Activated CD4-positive, alpha-beta T cell treated with anti-CD3 and anti-CD28 coated beads for 36 hours (primary cell): ENCODE measurements at regions not wholly inside any gene's neighbourhood (a gene's known extent, or its start where the extent isn't known, plus 50 kb on each side); places are given as distances from the start of the nearest gene placed in this dataset.

ENCODE experiments used
- ATAC-seq: fragments of 200-7000 bp; cut with Tn5 transposase; one replicate; pipeline ENCODE4 v1.10.0; 2021; ENCODE audit warnings: mild to moderate bottlenecking, moderate library complexity
- CTCF ChIA-PET: fragments of 350-600 bp; sonication (Branson Sonifier 250); formaldehyde crosslinking; loops from one replicate; lab custom pipeline; 2021; ENCODE audit warnings: antibody characterized with exemption; lab: Charles Lee
- POLR2A ChIA-PET: fragments of 350-600 bp; sonication (Branson Sonifier 250); formaldehyde crosslinking; loops from one replicate; lab custom pipeline; 2021; ENCODE audit warnings: antibody characterized with exemption, inconsistent platforms; lab: Charles Lee
- DNase-seq: peaks from one replicate; pipeline ENCODE4 v3.0.0-alpha.2; 2020
- H3K27ac Mint-ChIP-seq: one replicate; pipeline ENCODE4 v1.8.0; 2021; ENCODE audit warnings: mixed read lengths
- H3K27me3 Mint-ChIP-seq: one replicate; pipeline ENCODE4 v1.8.0; 2021; ENCODE audit warnings: mixed read lengths
- H3K36me3 Mint-ChIP-seq: one replicate; pipeline ENCODE4 v1.8.0; 2021; ENCODE audit warnings: low read depth, mixed read lengths
- H3K4me1 Mint-ChIP-seq: one replicate; pipeline ENCODE4 v1.8.0; 2021; ENCODE audit warnings: mixed read lengths
- H3K4me3 Mint-ChIP-seq: one replicate; pipeline ENCODE4 v1.8.0; 2021; ENCODE audit warnings: mild to moderate bottlenecking, moderate library complexity, mixed read lengths
- H3K9me3 Mint-ChIP-seq: one replicate; pipeline ENCODE4 v1.8.0; 2021; ENCODE audit warnings: low read depth, mixed read lengths
- intact Hi-C, 2 experiments: fragments of 100-400 bp; cut with DNase I in 1 of 2; cut with micrococcal nuclease in 1 of 2; formaldehyde crosslinking; loops; one replicate each; pipeline versions ENCODE4 v1.14.2 to v1.15.1; 2022 to 2024; cut with DNase I, micrococcal nuclease

DNA sequence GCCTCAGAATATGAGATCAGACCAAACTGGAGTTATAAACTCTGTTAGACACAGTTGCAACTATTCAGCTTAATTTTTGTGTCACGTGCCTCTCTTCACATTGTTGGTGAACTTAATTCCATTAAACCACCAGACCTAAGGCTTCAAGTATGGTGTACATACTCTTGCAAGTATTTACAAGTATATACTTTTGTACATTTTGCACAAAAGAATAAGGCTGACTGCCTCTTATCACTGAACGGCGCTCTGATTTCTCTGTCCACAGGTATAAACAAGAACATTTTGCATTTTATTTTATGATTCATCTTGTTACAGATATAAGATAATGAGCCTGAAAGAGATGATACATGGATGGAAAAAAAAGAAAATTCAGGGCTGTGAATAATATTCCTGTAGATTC lies 269.7 kb upstream of the ACVR2A start:
- intact Hi-C loops = no loop called here
- H3K4me3 Mint-ChIP-seq = no peak overlapping the region
- no peaks in the 10 kb centered on the region for H3K27me3 Mint-ChIP-seq
- peaks cover 6% of the 10 kb centered on the region for H3K9me3 Mint-ChIP-seq
- ATAC-seq = no peak
- no peak for DNase-seq
- ChIA-PET POLR2A (no interaction called here), CTCF (interaction anchor here (1.4 kb wide), 1 partner anchor 13 kb away, joined by 4 read pairs; no protein-coding TSS in a partner anchor)
- H3K36me3 Mint-ChIP-seq = no peaks in the 10 kb centered on the region
- H3K4me1 Mint-ChIP-seq = no peaks in the 10 kb centered on the region
- no peak overlapping the region for H3K27ac Mint-ChIP-seq

DNA sequence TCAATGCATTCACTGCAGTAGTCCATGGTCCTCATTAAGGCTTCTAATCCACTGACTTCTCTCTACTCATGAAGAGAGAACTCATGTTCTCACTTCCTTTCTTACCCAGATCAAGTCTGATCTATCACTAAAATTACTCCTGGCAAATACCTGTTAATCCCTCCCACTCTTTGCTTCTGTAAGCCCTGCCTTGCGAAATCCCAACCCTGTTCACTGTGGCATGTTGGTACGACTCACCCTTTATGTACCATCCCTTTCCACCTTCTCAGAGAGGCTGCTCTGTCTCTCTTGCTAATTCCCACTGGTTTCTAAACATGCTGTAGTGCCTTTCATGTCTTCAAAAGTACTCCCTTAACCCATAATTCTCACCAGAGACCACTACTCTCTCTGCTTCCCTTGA lies 272.2 kb upstream of the ACVR2A start:
- Mint-ChIP-seq H3K27me3 (no peaks in the 10 kb centered on the region), H3K27ac (no peak overlapping the region), H3K4me1 (no peaks in the 10 kb centered on the region), H3K9me3 (peaks cover 6% of the 10 kb centered on the region), H3K4me3 (no peak overlapping the region), H3K36me3 (no peaks in the 10 kb centered on the region)
- intact Hi-C loops = loop anchor here in 1 of 2 experiments (1.0 kb wide), 1 partner anchor 37 kb away; no protein-coding TSS in a partner anchor
- ATAC-seq (no peak), DNase-seq (no peak)
- POLR2A ChIA-PET = no interaction called here
- CTCF ChIA-PET = no interaction called here

- H3K27ac Mint-ChIP-seq = no peak overlapping the region
- DNase-seq (no peak), ATAC-seq (no peak)
- peaks cover 6% of the 10 kb centered on the region for H3K9me3 Mint-ChIP-seq
- no peaks in the 10 kb centered on the region for H3K27me3 Mint-ChIP-seq
- H3K4me3 Mint-ChIP-seq = no peak overlapping the region
- ChIA-PET CTCF (no interaction called here), POLR2A (no interaction called here)
- intact Hi-C loops = no loop called here
- no peaks in the 10 kb centered on the region for H3K4me1 Mint-ChIP-seq
- H3K36me3 Mint-ChIP-seq = no peaks in the 10 kb centered on the region
Measured at GRCh38 chr2:147569426-147569825, 275.4 kb upstream of the ACVR2A start.

DNA sequence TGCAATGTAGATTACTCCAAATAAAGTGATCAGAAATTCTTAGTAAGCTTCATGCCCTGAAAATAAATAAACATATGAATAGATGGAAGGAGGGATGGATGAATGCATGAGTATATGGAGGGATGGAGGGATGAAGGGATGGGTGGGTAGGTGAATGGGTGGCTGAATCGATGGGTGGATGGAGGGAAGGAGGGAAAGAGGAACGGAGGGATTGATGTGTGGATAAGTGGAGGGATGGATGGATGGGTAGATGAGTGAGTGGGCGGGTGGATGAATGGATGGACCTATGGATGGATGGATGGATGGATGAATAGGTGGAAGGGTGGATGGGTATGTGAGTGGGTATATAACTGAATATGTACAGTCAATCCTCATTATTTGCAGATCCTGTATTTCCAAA lies 276.7 kb upstream of the ACVR2A start:
- H3K4me3 Mint-ChIP-seq = no peak overlapping the region
- ChIA-PET CTCF (no interaction called here), POLR2A (no interaction called here)
- H3K9me3 Mint-ChIP-seq = peaks cover 6% of the 10 kb centered on the region
- no peaks in the 10 kb centered on the region for H3K4me1 Mint-ChIP-seq
- no peak overlapping the region for H3K27ac Mint-ChIP-seq
- H3K36me3 Mint-ChIP-seq = no peaks in the 10 kb centered on the region
- DNase-seq (no peak), ATAC-seq (no peak)
- H3K27me3 Mint-ChIP-seq = no peaks in the 10 kb centered on the region
- intact Hi-C loops = no loop called here

DNA sequence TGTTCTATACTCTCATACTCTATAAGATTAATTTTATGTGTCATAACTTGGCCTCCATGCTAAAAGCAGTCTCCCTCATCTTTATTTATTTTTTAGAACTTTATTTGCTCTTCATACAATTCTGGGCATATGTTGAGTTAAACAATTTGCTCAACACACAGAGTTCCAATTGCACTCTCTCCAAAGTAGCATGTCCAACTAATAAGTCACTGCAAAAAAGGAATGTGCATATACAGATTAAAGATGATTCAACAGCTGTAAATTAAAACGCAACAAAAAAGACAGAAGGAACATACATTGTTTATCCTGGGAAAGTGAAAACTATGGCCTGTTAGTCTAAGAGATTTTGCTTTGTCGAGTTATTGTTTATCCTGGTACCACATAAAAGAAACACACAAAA lies 277.7 kb upstream of the ACVR2A start:
- H3K4me1 Mint-ChIP-seq = no peaks in the 10 kb centered on the region

DNA sequence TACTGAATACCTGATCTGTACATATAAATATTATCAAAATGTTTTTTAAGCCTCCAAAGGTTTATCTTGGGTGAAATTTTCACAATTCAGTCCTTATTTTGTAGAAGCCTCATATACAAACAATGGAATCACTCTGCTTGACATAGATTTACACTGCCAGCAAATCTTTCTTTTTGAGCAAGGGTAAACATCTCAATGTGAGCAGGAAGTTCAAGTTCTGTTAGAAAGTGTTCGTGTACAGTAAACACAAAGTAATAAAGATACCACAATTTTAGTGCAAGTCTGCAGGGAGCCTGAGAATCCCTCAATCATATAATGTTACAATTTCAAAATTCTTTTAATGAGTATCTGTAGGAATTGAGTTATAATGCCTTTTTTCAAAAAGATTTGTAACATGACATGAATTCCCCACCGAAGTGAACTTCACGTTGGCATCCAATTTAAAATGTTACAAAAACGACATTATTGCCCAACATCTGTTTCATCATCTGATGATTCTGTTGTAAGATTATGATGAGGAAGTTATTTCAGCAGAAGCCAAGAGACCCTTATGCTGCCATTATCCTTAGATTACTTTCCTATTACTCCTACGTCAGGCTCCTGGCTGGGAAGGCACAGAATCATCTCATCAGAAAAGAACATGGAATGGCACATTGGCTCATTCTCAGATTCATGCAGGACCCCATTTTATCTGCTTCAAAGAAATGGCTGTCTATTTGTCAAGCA lies 283.9 kb upstream of the ACVR2A start:
- H3K27me3 Mint-ChIP-seq = no peaks in the 10 kb centered on the region

More for the DNA sequence above, 277.7 kb upstream of the ACVR2A start:
- ChIA-PET CTCF (no interaction called here), POLR2A (no interaction called here)
- Mint-ChIP-seq H3K4me3 (no peak overlapping the region), H3K9me3 (peaks cover 6% of the 10 kb centered on the region), H3K36me3 (no peaks in the 10 kb centered on the region), H3K27me3 (no peaks in the 10 kb centered on the region), H3K27ac (no peak overlapping the region)
- intact Hi-C loops = no loop called here
- DNase-seq (no peak), ATAC-seq (no peak)

GRCh38 chr2:147559070-147559725 lies 285.6 kb upstream of the ACVR2A start:
- Mint-ChIP-seq H3K4me1 (no peaks in the 10 kb centered on the region), H3K36me3 (no peaks in the 10 kb centered on the region), H3K27me3 (no peaks in the 10 kb centered on the region), H3K27ac (no peak overlapping the region), H3K9me3 (no peaks in the 10 kb centered on the region), H3K4me3 (no peak overlapping the region)
- ChIA-PET POLR2A (interaction anchor here (0.7 kb wide), 1 partner anchor 176 kb away, joined by 3 read pairs; no protein-coding TSS in a partner anchor), CTCF (interaction anchor here (0.9 kb wide), 1 partner anchor 9 kb away, joined by 5 read pairs; no protein-coding TSS in a partner anchor)
- no peak for DNase-seq
- no peak for ATAC-seq
- intact Hi-C loops = no loop called here

More for the DNA sequence above, 283.9 kb upstream of the ACVR2A start:
- intact Hi-C loops = no loop called here
- no peaks in the 10 kb centered on the region for H3K4me1 Mint-ChIP-seq
- H3K9me3 Mint-ChIP-seq = no peaks in the 10 kb centered on the region
- DNase-seq (no peak), ATAC-seq (no peak)
- no peak overlapping the region for H3K4me3 Mint-ChIP-seq
- no peaks in the 10 kb centered on the region for H3K36me3 Mint-ChIP-seq
- no peak overlapping the region for H3K27ac Mint-ChIP-seq
- ChIA-PET POLR2A (no interaction called here), CTCF (no interaction called here)

DNA sequence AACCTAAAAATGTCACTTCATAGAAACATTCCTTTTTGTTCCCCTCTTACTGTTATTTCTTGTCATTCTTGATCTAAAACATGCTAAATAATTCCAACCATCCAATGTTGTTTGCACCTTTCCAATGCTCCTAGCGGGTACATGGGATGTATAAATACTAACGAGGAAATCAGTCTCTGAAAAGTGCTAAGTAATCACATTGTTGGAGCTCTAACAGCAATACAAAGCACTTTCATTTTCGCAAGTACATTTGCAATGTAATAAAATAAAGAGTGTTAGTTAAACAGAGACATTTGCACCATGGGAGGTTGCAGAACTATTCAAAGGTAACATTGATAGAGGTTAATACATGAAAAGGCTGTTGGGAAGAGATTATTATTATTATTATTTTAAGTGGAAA lies 286.2 kb upstream of the ACVR2A start:
- Mint-ChIP-seq H3K27ac (no peak overlapping the region), H3K9me3 (no peaks in the 10 kb centered on the region), H3K27me3 (no peaks in the 10 kb centered on the region), H3K4me1 (no peaks in the 10 kb centered on the region), H3K4me3 (no peak overlapping the region), H3K36me3 (no peaks in the 10 kb centered on the region)
- ATAC-seq (no peak), DNase-seq (no peak)
- ChIA-PET POLR2A (no interaction called here), CTCF (no interaction called here)
- intact Hi-C loops = no loop called here

GRCh38 chr2:147554521-147555107 lies 290.2 kb upstream of the ACVR2A start:
- no peaks in the 10 kb centered on the region for H3K27me3 Mint-ChIP-seq
- H3K4me3 Mint-ChIP-seq = no peak overlapping the region
- no peaks in the 10 kb centered on the region for H3K9me3 Mint-ChIP-seq
- ChIA-PET POLR2A (no interaction called here), CTCF (no interaction called here)
- no peaks in the 10 kb centered on the region for H3K36me3 Mint-ChIP-seq
- H3K27ac Mint-ChIP-seq = no peak overlapping the region
- no peaks in the 10 kb centered on the region for H3K4me1 Mint-ChIP-seq
- intact Hi-C loops = no loop called here
- no peak for DNase-seq
- no peak for ATAC-seq

- no peaks in the 10 kb centered on the region for H3K27me3 Mint-ChIP-seq
- H3K4me3 Mint-ChIP-seq = no peak overlapping the region
- H3K9me3 Mint-ChIP-seq = no peaks in the 10 kb centered on the region
- DNase-seq (no peak), ATAC-seq (no peak)
- ChIA-PET POLR2A (no interaction called here), CTCF (no interaction called here)
- intact Hi-C loops = no loop called here
- no peaks in the 10 kb centered on the region for H3K4me1 Mint-ChIP-seq
- no peak overlapping the region for H3K27ac Mint-ChIP-seq
- no peaks in the 10 kb centered on the region for H3K36me3 Mint-ChIP-seq
Measured at GRCh38 chr2:147553775-147554271, 291.0 kb upstream of the ACVR2A start.

DNA sequence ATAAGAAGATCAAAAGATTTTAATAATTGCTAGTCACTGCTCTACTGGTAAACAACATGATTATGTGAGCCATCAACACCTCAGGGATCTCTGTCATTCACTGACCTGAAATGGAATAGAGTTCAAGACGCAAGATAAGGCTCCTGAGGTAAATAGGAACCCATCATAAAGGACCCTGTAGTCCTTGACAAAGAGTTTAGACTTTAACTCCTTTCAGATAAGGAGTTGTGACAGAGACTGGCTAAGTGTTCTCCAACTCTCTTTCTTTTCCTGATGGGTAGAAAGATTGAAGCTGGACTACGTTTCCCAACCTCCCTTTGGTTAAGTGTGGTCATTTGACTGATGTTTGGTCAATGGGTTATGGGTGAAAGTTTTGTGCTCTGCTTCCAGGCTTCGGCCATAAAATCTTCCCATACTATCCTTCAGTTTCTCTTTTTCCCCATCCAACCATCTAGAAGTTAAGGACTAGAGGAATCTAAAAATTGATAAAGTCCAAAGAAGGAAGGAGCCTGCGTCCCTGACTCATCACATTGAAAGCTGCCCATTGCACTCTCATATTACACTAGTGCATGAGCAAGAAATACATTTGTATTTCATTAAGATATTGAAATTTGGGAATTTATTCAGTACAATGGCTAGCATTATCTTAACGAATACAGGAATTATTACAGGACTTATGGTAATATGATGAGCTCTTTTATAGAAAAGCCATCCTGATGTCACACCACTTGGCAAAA lies 293.7 kb upstream of the ACVR2A start:
- Mint-ChIP-seq H3K36me3 (no peaks in the 10 kb centered on the region), H3K4me1 (no peaks in the 10 kb centered on the region), H3K9me3 (no peaks in the 10 kb centered on the region), H3K4me3 (no peak overlapping the region), H3K27ac (no peak overlapping the region), H3K27me3 (no peaks in the 10 kb centered on the region)
- CTCF ChIA-PET = interaction anchor here (0.5 kb wide), 1 partner anchor 892 kb away, joined by 3 read pairs; no protein-coding TSS in a partner anchor
- DNase-seq (no peak), ATAC-seq (no peak)
- intact Hi-C loops = no loop called here
- POLR2A ChIA-PET = no interaction called here
